CD14-positive monocyte (primary cell): ENCODE measurements at regions not wholly inside any gene's neighbourhood (a gene's known extent, or its start where the extent isn't known, plus 50 kb on each side); places are given as distances from the start of the nearest gene placed in this dataset.

Experiments
- DNase-seq, 3 donors: peaks; one replicate each; pipeline ENCODE4 v3.0.0-alpha.2; 2011 to 2022
- H2AFZ ChIP-seq: 2 replicates; pipeline ENCODE4 v1.6.0; 2012; ENCODE audit warnings: mild to moderate bottlenecking, low read depth, low read length, inconsistent platforms; ENCODE audit not compliant: insufficient read depth, poor library complexity, severe bottlenecking
- H3K27ac ChIP-seq, 2 donors: 1 replicate in 1 of 2; 2 replicates in 1 of 2; pipeline ENCODE4 v1.5.1; 2012 to 2013; ENCODE audit warnings: low read length in 2 of 2, control low read depth in 1 of 2, inconsistent platforms in 1 of 2, low read depth in 1 of 2, mild to moderate bottlenecking in 1 of 2
- H3K27me3 ChIP-seq, 2 donors: one replicate each; pipeline versions ENCODE4 v1.6.0 to v1.6.1; 2011 to 2013; ENCODE audit warnings: low read length in 2 of 2; ENCODE audit not compliant: control insufficient read depth in 2 of 2, insufficient read depth in 2 of 2
- H3K36me3 ChIP-seq, 2 donors: replicated peaks in 1 of 2; 1 replicate in 1 of 2; 2 replicates in 1 of 2; pipeline versions ENCODE4 v1.5.1 to v1.6.1; 2012 to 2013; ENCODE audit warnings: low read length in 2 of 2, control low read depth in 1 of 2, inconsistent platforms in 1 of 2, mild to moderate bottlenecking in 1 of 2; ENCODE audit not compliant: insufficient read depth in 2 of 2, control insufficient read depth in 1 of 2
- H3K4me1 ChIP-seq, 2 donors: 1 replicate in 1 of 2; 2 replicates in 1 of 2; pipeline versions ENCODE4 v1.5.1 to v1.6.1; 2012 to 2013; ENCODE audit warnings: low read length in 2 of 2, control low read depth in 1 of 2, inconsistent platforms in 1 of 2, mild to moderate bottlenecking in 1 of 2, moderate library complexity in 1 of 2; ENCODE audit not compliant: insufficient read depth in 2 of 2, control insufficient read depth in 1 of 2
- H3K4me2 ChIP-seq: replicated peaks from 2 replicates; pipeline ENCODE3; 2012; ENCODE audit warnings: low read length, moderate library complexity, mild to moderate bottlenecking; ENCODE audit not compliant: poor library complexity, severe bottlenecking; ENCODE audit errors: extremely low read depth
- H3K4me3 ChIP-seq, 3 experiments: fragments of 200-600 bp in 1 of 3; sonication (generic) in 1 of 3; replicated peaks in 1 of 3; 1 replicate in 2 of 3; 2 replicates in 1 of 3; pipeline ENCODE4 v1.5.1; 2011 to 2013; ENCODE audit warnings: low read length in 3 of 3, mild to moderate bottlenecking in 3 of 3, control low read depth in 2 of 3, low read depth in 2 of 3, inconsistent platforms in 1 of 3, moderate library complexity in 1 of 3
- H3K79me2 ChIP-seq: 2 replicates; pipeline ENCODE4 v1.6.0; 2012; ENCODE audit warnings: mild to moderate bottlenecking, control low read depth, inconsistent platforms, low read length, moderate library complexity; ENCODE audit not compliant: insufficient read depth
- H3K9ac ChIP-seq: 2 replicates; pipeline ENCODE4 v1.6.0; 2017; ENCODE audit warnings: low read length, mild to moderate bottlenecking; ENCODE audit not compliant: insufficient read depth, poor library complexity, severe bottlenecking
- H3K9me3 ChIP-seq, 2 donors: replicated peaks in 1 of 2; 1 replicate in 1 of 2; 2 replicates in 1 of 2; pipeline versions ENCODE4 v1.5.1 to v1.6.1; 2012 to 2013; ENCODE audit warnings: low read length in 2 of 2, control low read depth in 1 of 2; ENCODE audit not compliant: control insufficient read depth in 1 of 2, insufficient read depth in 1 of 2
- H4K20me1 ChIP-seq: 2 replicates; pipeline ENCODE4 v1.6.0; 2012; ENCODE audit warnings: mild to moderate bottlenecking, low read length, control low read depth, moderate library complexity; ENCODE audit not compliant: insufficient read depth
- H3K27ac Mint-ChIP-seq, 7 donors: one replicate each; pipeline ENCODE4 v1.8.0; 2020; ENCODE audit warnings: mild to moderate bottlenecking in 7 of 7, mixed read lengths in 7 of 7, moderate library complexity in 6 of 7, inconsistent platforms in 2 of 7
- H3K27me3 Mint-ChIP-seq, 3 donors: one replicate each; pipeline ENCODE4 v1.8.0; 2021 to 2022; ENCODE audit warnings: low read depth in 3 of 3, mild to moderate bottlenecking in 3 of 3, mixed read lengths in 3 of 3, moderate library complexity in 3 of 3, inconsistent platforms in 1 of 3
- H3K36me3 Mint-ChIP-seq, 2 donors: one replicate each; pipeline ENCODE4 v1.8.0; 2020; ENCODE audit warnings: mixed read lengths in 2 of 2, inconsistent platforms in 1 of 2, mild to moderate bottlenecking in 1 of 2
- H3K4me1 Mint-ChIP-seq: one replicate; pipeline ENCODE4 v1.8.0; 2020; ENCODE audit warnings: mild to moderate bottlenecking, mixed read lengths
- H3K4me3 Mint-ChIP-seq, 2 donors: one replicate each; pipeline ENCODE4 v1.8.0; 2020; ENCODE audit warnings: mild to moderate bottlenecking in 2 of 2, mixed read lengths in 2 of 2, moderate library complexity in 1 of 2
- H3K9me3 Mint-ChIP-seq, 7 donors: one replicate each; pipeline ENCODE4 v1.8.0; 2020 to 2022; ENCODE audit warnings: mixed read lengths in 7 of 7, mild to moderate bottlenecking in 6 of 7, moderate library complexity in 6 of 7, inconsistent platforms in 2 of 7
- CTCF ChIP-seq: fragments of 200-600 bp; IDR thresholded peaks from one replicate; pipeline ENCODE4 v1.8.0; 2022; ENCODE audit warnings: antibody characterized with exemption, mild to moderate bottlenecking
- WGBS: methylation state at CpG from one replicate; pipeline ENCODE4 v1.1.5; 2013; ENCODE audit warnings: missing lambda C conversion rate; ENCODE audit not compliant: insufficient coverage; 5-methylcytosine and 5-hydroxymethylcytosine counted together
- intact Hi-C, 2 donors: fragments of 100-400 bp; cut with micrococcal nuclease; formaldehyde crosslinking; loops; one replicate each; pipeline versions ENCODE4 v1.15.0 to v1.15.1; 2023

- WGBS: 74% methylated on average over 3 of the region's 8 CpGs
- H3K36me3 Mint-ChIP-seq: no peaks in the 10 kb centered on the region
- H3K4me3 Mint-ChIP-seq: no peak overlapping the region
Observed at GRCh38 chr6:100112855-100113508, 119.0 kb upstream of the MCHR2 start.

GRCh38 chr6:100105919-100106529 lies 112.0 kb upstream of the MCHR2 start:
- Histone ChIP-seq H3K27ac (no peak overlapping the region), H2AFZ (no peak overlapping the region), H4K20me1 (no peaks in the 10 kb centered on the region), H3K27me3 (peaks cover 0 to 2% of the 10 kb centered on the region in 2 donors), H3K4me1 (no peaks in the 10 kb centered on the region), H3K4me2 (no peak overlapping the region), H3K36me3 (no peaks in the 10 kb centered on the region), H3K4me3 (no peak overlapping the region), H3K79me2 (no peaks in the 10 kb centered on the region), H3K9ac (no peak overlapping the region), H3K9me3 (no peaks in the 10 kb centered on the region)
- TF ChIP-seq CTCF: no peak
- no peaks in the 10 kb centered on the region for H3K4me1 Mint-ChIP-seq
- no peaks in the 10 kb centered on the region for H3K9me3 Mint-ChIP-seq
- WGBS: 69% methylated on average over 5 of the region's 7 CpGs
- no peak overlapping the region for H3K27ac Mint-ChIP-seq
- no peak for DNase-seq
- no peak overlapping the region for H3K4me3 Mint-ChIP-seq
- no peaks in the 10 kb centered on the region for H3K36me3 Mint-ChIP-seq
- intact Hi-C loops: no loop called here
- peaks cover 7 to 9% (median 9%) of the 10 kb centered on the region in 3 donors for H3K27me3 Mint-ChIP-seq

More at GRCh38 chr6:100112855-100113508, 119.0 kb upstream of the MCHR2 start:
- H3K4me2 ChIP-seq: no peak overlapping the region
- TF ChIP-seq CTCF: no peak
- intact Hi-C loops: no loop called here
- no peak for DNase-seq
- H3K4me3 ChIP-seq: no peak overlapping the region
- peaks cover 3 to 9% (median 4%) of the 10 kb centered on the region in 3 donors for H3K27me3 Mint-ChIP-seq
- no peak overlapping the region for H3K27ac Mint-ChIP-seq
- no peak overlapping the region for H2AFZ ChIP-seq
- H3K9ac ChIP-seq: no peak overlapping the region
- no peaks in the 10 kb centered on the region for H3K9me3 Mint-ChIP-seq
- no peaks in the 10 kb centered on the region for H3K79me2 ChIP-seq
- no peak overlapping the region for H3K27ac ChIP-seq
- no peaks in the 10 kb centered on the region for H3K36me3 ChIP-seq
- H3K27me3 ChIP-seq: peaks cover 0 to 2% of the 10 kb centered on the region in 2 donors
- H3K9me3 ChIP-seq: no peaks in the 10 kb centered on the region
- no peaks in the 10 kb centered on the region for H3K4me1 Mint-ChIP-seq
- H4K20me1 ChIP-seq: no peaks in the 10 kb centered on the region
- no peaks in the 10 kb centered on the region for H3K4me1 ChIP-seq
